ENCODE measurements at regions not wholly inside any gene's neighbourhood (a gene's known extent, or its start where the extent isn't known, plus 50 kb on each side); places are given as distances from the start of the nearest gene placed in this dataset.

GRCh38 chr21:15539376-15539775, 190.4 kb upstream of the USP25 start:
- TF ChIP-seq, protein P1, sequence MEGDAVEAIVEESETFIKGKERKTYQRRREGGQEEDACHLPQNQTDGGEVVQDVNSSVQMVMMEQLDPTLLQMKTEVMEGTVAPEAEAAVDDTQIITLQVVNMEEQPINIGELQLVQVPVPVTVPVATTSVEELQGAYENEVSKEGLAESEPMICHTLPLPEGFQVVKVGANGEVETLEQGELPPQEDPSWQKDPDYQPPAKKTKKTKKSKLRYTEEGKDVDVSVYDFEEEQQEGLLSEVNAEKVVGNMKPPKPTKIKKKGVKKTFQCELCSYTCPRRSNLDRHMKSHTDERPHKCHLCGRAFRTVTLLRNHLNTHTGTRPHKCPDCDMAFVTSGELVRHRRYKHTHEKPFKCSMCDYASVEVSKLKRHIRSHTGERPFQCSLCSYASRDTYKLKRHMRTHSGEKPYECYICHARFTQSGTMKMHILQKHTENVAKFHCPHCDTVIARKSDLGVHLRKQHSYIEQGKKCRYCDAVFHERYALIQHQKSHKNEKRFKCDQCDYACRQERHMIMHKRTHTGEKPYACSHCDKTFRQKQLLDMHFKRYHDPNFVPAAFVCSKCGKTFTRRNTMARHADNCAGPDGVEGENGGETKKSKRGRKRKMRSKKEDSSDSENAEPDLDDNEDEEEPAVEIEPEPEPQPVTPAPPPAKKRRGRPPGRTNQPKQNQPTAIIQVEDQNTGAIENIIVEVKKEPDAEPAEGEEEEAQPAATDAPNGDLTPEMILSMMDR (conservative IDR thresholded peaks at IDR 0.05; ENCODE audit: low read depth in 2 of 2), result no peak
- no peak for TF ChIP-seq POLR2AphosphoS5 (IDR thresholded peaks at IDR 0.05; ENCODE audit: low read depth)
- no peak for TF ChIP-seq STAT1 (IDR thresholded peaks at IDR 0.05; ENCODE audit: unreplicated experiment)
- TF ChIP-seq EZH2phosphoT487 (IDR thresholded peaks at IDR 0.05; ENCODE audit: unreplicated experiment), result no peak

Data from GM23338 (cell line).